GM12872 (cell line): ENCODE measurements at regions not wholly inside any gene's neighbourhood (a gene's known extent, or its start where the extent isn't known, plus 50 kb on each side); places are given as distances from the start of the nearest gene placed in this dataset.

Experiments
- TF ChIP-seq, protein P1 (sequence below): IDR thresholded peaks from 3 replicates; pipeline ENCODE4 v1.5.1; 2011; ENCODE audit warnings: low read depth, mild to moderate bottlenecking, low read length, moderate library complexity; ENCODE audit not compliant: insufficient read depth

DNA sequence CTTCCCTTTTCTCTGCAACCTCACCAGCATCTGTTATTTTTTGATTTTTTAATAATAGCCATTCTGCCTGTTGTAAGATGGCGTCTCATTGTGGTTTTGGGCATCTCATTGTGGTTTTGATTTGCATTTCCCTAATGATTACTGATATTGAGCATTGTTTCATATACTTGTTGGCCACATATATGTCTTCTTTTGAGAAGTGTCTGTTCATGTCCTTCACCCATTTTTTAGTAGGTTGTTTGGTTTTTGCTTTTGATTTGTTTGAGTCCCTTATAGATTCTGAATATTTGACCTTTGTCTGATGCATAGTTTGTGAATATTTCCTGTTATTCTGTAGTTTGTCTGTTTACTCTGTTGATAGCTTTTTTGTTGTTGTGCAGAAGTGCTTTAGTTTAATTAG, 312.2 kb upstream of the TBC1D5 start:
- TF ChIP-seq, protein P1, sequence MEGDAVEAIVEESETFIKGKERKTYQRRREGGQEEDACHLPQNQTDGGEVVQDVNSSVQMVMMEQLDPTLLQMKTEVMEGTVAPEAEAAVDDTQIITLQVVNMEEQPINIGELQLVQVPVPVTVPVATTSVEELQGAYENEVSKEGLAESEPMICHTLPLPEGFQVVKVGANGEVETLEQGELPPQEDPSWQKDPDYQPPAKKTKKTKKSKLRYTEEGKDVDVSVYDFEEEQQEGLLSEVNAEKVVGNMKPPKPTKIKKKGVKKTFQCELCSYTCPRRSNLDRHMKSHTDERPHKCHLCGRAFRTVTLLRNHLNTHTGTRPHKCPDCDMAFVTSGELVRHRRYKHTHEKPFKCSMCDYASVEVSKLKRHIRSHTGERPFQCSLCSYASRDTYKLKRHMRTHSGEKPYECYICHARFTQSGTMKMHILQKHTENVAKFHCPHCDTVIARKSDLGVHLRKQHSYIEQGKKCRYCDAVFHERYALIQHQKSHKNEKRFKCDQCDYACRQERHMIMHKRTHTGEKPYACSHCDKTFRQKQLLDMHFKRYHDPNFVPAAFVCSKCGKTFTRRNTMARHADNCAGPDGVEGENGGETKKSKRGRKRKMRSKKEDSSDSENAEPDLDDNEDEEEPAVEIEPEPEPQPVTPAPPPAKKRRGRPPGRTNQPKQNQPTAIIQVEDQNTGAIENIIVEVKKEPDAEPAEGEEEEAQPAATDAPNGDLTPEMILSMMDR, result no peak

DNA sequence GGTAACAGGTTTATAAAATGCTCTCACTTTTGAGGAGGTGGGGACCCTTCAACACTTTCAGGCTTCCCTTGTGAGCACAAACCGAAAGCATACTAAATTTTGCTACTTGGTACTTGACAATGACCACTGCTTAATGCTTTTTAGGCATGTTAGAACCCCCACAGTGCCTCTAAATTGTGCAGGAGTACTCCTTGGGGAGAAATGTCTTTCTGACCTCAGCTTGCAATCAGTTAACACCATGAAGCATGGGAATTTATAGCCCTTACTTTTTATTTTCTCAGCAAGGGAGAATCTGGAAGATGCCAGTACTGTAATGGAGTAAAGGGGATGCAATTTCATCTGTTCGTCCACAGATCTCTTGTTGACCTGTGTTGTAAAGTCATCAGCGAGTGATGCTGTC, 308.9 kb upstream of the TBC1D5 start:
- TF ChIP-seq, protein P1, result no peak

DNA sequence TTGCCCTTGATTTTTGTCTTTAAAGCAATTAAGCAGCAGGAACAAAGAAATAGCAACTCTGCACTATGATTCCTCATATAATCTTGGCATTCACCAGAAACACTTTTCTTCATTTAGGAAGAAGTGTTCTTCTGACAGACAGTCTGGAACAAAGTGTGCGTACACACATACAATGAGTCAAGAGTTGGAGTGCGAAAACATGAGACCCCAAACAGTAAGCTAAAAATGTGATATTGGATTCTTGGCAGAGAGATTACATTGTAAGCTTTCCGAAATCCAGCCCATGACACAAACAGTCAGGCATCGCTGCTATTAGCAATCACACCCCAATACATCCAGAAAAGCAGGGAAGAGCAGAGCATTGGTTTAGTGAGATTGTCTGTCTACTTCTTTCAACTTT, 306.7 kb upstream of the TBC1D5 start:
- TF ChIP-seq, protein P1, result no peak

DNA sequence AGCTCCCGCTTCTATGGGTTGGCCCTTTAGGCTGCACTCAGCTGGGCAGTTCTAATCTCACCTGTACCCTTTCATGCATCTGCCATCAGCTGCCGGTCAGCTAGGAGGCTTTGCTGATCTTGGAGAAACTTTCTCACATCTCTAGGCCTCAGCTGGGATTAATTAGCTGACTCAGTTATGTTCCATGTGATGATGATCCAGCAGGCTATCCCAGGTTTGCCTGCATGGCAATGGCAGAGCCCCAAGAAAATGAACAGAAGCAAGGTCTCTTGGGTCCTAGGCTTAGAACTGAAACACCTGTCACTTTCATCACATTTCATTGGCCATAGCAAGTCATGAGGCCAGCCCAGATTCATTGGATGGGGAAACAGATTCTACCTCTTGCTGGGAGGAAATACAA, 304.6 kb upstream of the TBC1D5 start:
- TF ChIP-seq, protein P1, result no peak

GRCh38 chr3:18046131-18046915, 303.9 kb upstream of the TBC1D5 start:
- TF ChIP-seq, protein P1, result no peak

DNA sequence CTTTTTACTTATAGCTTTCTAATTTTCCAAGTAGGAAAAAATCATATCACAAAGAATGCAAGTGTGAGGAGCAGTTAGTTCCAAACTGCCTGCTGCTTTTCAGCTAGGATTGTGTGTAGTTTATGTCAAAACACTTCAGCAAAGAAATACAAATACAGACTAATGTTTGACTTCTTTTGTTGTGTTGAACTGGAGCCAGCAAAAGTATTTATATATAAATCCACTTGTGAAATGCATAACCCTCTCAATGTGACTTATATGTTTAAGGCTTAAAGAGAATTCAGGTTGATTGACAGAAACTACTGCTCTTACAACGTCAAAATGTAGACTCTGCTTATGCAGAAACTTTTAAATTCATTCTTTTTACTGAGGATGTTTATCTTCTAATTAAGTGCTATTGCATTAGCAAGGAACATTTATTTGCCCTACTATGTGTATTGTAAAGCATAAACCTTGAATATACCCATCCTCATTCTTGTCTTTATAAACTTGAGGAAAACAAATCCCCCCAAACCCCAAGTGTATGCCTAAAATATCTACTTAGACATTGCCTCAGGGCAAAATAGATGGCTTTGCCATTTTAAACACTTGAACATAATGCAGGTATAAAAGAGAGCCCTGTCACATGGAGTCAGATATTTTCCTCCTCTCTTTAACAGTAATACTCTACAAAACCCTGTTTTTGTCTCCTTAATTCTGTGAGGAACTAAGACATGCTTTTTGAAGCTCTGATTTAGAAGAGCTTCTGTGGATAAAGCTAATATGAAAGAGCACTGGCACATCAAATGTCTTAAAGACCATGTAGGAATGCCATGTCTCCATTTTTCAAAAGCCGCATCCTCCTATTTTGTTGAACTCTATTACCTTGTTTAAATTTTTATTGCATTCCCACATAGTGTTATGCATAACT, 302.8 kb upstream of the TBC1D5 start:
- TF ChIP-seq, protein P1, result no peak

- TF ChIP-seq, protein P1, result no peak
Observed at GRCh38 chr3:18044191-18044590, 301.8 kb upstream of the TBC1D5 start.
